GM18519 (cell line): ENCODE measurements at regions not wholly inside any gene's neighbourhood (a gene's known extent, or its start where the extent isn't known, plus 50 kb on each side); places are given as distances from the start of the nearest gene placed in this dataset.

Experiments used
- ATAC-seq: cut with Tn5 transposase; IDR thresholded peaks from one replicate; pipeline ENCODE4 v1.9.1; 2021; ENCODE audit warnings: mild to moderate bottlenecking, moderate library complexity; ENCODE audit not compliant: unreplicated experiment, low FRiP score

- no peak for ATAC-seq
These were observed 905.6 kb upstream of the GHITM start for GRCh38 chr10:83233691-83234090.

- no peak for ATAC-seq
These were observed 891.1 kb upstream of the GHITM start for GRCh38 chr10:83248106-83248631.

GRCh38 chr10:83250396-83250795 is 888.9 kb upstream of the GHITM start:
- no peak for ATAC-seq

GRCh38 chr10:83252169-83252568 is 887.1 kb upstream of the GHITM start:
- ATAC-seq = no peak

- no peak for ATAC-seq
These were observed 886.7 kb upstream of the GHITM start for GRCh38 chr10:83252596-83252995.

GRCh38 chr10:83253011-83253671 is 886.2 kb upstream of the GHITM start:
- ATAC-seq = no peak

GRCh38 chr10:83254698-83255097 is 884.6 kb upstream of the GHITM start:
- no peak for ATAC-seq

- ATAC-seq = no peak
These were observed 876.9 kb upstream of the GHITM start for GRCh38 chr10:83262434-83262833.

GRCh38 chr10:83272666-83273434 is 866.5 kb upstream of the GHITM start:
- ATAC-seq = no peak

- no peak for ATAC-seq
These were observed 865.2 kb upstream of the GHITM start for GRCh38 chr10:83274088-83274487.

- ATAC-seq = no peak
These were observed 862.3 kb upstream of the GHITM start for GRCh38 chr10:83276971-83277370.

GRCh38 chr10:83283151-83283550 is 856.2 kb upstream of the GHITM start:
- ATAC-seq = no peak

- ATAC-seq = no peak
These were observed 851.9 kb upstream of the GHITM start for GRCh38 chr10:83287374-83287773.

GRCh38 chr10:83289373-83289772 is 849.9 kb upstream of the GHITM start:
- ATAC-seq = no peak

GRCh38 chr10:83289948-83290347 is 849.4 kb upstream of the GHITM start:
- ATAC-seq = no peak

GRCh38 chr10:83301732-83302131 is 837.6 kb upstream of the GHITM start:
- ATAC-seq = no peak

- no peak for ATAC-seq
These were observed 836.7 kb upstream of the GHITM start for GRCh38 chr10:83302623-83303022.

GRCh38 chr10:83310688-83311087 is 828.6 kb upstream of the GHITM start:
- no peak for ATAC-seq

GRCh38 chr10:83312570-83312969 is 826.7 kb upstream of the GHITM start:
- ATAC-seq = no peak

- ATAC-seq = no peak
These were observed 806.6 kb upstream of the GHITM start for GRCh38 chr10:83332690-83333089.

GRCh38 chr10:83333566-83333965 is 805.7 kb upstream of the GHITM start:
- ATAC-seq = no peak

- no peak for ATAC-seq
These were observed 795.6 kb upstream of the GHITM start for GRCh38 chr10:83343676-83344075.
